HG03354 (cell line): ENCODE measurements at regions not wholly inside any gene's neighbourhood (a gene's known extent, or its start where the extent isn't known, plus 50 kb on each side); places are given as distances from the start of the nearest gene placed in this dataset.

Experiments used
- ATAC-seq: cut with Tn5 transposase; IDR thresholded peaks from one replicate; pipeline ENCODE4 v1.9.1; 2021; ENCODE audit warnings: mild to moderate bottlenecking; ENCODE audit not compliant: unreplicated experiment, poor library complexity, severe bottlenecking

DNA sequence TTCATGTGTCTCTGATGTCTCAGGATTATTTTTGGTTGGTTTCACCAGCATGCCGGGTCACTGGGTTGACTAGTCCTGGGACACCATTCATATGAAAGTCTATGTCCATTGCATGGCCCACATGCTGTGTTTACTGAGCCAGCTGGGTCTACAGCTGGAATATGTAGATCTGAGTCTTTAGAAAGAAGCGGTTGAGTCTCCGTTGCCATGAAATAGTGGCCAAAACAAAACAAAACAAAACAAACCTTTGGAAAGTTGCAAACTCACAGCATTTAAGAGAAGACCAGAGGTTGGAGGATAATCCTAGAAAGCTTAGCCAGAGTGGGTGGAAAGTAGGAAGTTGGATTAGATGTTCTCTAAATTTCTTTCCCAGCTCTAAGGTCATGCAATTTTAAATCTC lies 191.8 kb upstream of the NTM start:
- no peak for ATAC-seq

DNA sequence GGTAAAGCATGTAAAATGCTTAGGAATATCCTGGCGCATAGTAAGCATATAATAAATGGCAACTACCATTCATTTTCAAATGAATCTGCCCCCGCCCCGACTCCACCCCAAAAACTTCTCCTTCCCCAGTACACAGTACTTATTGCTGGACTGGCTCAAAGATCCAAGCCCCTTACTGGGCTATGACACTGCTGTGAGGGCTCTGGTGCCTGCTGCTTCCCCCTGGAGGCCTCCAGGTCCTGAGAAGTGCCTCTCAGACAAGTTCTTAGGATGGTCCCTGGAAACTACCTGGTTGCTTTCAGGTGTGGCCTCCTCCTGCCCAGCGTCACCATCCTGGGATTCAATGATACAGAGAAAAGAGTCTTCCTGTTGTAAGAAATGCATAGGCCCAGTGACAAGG lies 190.6 kb upstream of the NTM start:
- ATAC-seq: no peak

DNA sequence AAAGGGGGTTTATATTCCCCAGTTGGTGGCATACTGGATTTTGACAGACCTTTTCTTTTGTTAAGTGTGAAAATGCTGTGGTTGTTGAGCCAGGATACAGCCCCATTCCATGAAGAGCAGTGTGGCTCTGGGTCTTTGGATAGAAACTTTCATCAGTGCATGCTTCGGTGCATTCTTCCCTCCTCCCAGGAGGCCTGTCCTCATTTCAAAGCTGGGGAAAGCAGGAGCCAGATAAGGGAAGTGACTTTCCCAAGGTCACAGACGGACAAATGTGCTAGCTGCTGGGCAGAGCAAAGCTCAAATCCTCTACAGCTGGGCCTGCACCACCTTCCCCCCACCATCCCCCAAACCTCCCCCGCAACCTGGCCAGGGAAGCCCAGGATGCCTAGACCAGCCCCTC lies 184.5 kb upstream of the NTM start:
- no peak for ATAC-seq

DNA sequence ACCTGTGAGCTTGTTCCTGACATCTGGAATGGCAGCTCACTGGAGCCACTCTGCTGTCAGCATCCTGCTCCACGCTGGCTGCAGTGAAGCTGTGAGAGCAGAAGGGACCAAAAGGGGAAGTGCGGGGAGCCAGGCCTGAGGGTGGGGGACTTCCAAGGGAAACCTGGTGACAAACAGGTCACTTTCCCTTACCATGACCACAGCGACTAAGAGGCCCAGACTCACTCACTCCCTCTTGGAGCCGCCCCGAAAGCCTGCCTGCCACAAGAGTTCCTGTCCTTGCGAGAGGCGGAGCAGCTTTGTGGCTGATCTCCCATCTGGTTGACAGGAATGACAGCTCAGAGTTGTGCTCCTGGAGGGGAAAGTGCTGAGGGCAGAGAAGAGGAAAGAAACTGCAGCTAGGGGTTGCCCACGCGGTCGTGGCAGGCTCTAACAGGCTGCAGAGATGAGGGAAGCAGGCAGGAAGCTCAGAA lies 183.8 kb upstream of the NTM start:
- ATAC-seq: peak; percentile 95

DNA sequence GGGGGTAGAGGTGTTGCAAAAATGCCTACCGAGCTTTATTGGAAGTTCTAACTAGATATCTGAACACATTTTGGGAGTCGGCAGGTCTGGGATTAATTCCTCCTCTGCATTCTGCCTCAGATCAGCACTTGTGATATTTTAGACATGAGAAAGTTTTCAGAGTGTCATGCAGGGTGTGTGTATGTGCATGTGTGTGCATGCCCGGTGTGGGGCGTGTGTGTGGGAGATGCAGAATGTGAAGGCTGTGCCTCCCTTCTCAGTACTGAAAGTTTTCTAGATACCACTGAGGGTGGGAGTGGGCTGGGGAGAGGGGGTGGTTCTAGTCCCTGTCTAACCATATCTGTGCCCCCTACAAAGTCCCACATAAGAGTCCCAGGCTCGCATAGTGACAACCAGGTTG lies 180.0 kb upstream of the NTM start:
- no peak for ATAC-seq

DNA sequence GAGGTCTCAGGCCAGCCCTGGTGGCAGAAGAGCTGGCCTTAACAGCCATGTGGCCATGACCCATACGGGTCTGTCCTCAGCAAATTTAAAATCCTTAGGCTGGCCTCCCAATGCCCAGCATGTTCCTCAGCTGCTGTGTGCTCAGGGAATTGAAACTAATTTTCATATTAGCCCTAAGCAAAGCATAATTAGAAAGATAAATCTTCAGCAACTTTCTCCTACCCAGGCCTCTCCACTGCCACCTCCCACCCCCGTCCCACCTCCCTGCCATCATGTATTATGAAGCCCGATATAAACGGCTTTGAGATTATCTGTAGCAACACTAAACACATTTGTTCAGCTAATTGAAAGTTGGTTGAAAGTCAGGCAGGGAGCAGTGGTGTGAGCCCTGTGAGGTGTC lies 178.8 kb upstream of the NTM start:
- no peak for ATAC-seq

DNA sequence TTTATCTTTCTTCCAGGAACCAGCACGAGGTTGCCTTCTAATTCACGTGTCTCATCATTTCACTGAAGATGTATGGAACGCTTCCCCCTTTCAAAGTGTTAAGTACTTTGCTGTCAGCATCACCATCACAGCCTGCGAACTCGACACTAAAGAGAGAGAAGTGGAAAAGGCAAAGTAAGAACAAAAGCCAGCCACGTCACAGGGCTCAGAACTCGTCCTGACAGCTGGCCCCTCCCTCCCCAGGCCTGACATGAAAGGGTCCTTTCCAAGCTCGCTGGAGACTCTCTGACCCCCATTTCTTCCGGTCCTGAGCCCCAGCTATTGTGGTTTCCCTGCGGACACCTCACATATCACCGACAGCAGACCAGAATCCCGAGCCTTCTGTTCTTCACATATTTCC lies 177.8 kb upstream of the NTM start:
- no peak for ATAC-seq

DNA sequence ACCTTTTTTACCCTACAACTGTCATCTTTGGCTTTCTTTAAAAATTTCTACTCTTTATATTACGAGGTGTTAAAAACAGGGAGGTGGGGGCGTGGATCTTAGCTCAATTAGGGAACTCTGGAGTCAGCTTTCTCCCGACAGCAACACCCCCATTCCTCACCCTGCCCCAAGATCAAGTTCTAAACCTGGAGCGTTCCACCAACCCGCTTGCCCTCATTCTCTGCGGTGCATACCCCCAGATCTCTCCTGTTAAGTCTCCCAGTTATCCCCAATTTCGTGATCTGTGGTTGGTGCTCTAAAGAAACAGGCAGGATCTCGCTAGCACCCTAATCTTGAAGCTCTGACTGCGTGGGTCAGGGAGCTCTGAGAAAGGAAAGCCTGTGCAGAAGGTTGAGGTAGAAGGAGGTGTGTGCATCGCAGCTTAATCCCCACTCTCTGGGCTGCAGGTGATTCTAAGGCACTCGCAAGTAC lies 177.3 kb upstream of the NTM start:
- ATAC-seq: no peak

DNA sequence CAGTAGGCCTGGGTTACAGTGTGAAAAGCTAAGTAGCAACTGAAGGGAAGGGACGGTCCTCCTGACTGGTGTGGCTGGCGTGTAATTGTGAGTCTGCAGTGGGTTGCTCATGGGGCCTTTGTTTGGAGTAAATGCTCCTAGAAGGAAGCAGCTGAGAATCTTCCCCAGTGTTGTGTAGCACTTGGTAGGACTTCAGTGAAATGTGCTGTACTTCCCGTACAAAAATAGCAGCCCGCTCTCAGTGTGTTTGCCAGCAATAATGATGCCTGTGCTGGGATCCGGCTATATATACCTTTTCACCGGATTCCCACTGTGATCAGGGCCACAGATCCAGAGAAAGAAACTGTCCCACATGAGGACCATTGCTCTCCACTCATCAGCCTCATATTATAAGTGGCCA lies 175.7 kb upstream of the NTM start:
- no peak for ATAC-seq

DNA sequence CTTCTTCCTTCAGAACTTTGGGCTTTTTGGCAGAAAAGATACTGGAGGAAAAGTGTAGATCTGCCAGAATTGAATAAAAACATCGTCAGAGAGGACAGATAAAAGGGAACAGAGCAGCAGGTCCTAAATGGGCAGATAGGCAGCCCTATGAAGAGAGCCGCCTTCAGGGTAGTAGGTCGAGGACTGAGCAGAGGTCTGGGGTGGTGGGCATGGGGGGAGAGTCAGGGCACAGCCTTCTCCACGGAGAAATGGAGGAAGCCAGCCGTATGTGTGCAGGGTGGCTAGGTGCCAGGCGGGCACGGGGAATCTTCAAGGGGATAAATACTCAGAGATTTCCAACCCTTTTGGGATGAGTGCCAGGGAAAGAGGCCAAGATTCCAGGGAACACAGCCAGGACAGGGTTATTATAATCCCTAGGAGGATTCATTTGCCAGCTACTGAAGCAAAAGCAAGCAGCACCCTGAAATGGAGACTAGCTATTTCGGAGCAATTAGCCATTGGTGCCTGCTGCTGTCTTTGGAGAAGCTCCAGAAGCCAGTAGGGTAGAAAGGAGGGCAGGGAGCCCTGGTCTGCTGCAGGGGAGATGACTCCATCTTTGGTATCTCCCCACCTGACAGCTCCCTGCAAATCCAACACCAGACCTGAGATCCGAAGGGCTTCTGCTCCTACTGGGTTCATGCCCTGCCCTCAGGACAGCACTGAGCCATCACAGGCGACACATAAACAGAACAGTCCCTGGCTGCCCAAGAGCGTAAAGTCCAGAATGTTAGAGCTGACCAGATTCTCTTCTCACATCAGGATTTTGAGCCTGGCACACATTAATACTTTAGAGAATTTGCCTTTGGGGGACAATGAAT lies 174.5 kb upstream of the NTM start:
- no peak for ATAC-seq

DNA sequence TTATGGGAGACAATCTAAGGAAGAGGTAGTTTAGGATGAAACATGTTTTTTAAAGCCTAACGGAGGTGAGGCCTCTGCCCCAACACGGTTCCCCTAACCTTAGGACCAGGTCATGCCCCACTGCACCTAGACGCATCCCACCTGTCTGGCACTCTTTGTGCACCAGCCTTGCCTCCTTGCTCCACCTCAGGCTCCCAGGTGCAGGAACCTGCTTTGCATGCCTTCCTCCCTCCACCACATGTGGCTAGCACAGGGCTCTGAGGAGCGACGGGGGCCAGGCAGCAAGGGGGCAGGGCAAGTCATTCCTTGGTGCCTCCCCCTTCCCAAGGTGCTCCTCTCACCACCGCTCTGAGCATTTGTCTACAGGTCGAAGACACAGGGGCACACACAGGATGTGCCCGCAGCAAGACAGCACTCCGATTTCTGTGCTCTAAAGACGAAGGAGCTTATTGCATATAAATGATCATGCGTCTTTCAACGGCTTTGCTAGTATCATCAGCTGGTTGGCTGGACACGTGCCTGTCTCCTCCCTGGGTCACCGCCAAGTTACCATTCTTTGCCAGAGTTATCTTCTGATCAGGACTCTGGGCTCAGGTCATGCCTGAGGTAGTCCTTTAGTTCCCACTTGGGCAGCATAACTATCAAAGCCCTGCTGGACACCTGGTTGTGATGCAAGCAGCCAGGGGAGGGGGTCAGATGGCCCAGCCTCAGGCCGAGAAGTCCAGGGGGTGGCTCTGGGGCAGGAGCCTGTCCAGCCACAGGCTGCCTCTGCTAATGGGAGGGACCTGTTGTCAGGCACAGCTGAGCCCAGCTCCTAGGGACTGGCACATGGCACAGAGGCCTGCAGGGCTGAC lies 172.0 kb upstream of the NTM start:
- ATAC-seq: no peak

DNA sequence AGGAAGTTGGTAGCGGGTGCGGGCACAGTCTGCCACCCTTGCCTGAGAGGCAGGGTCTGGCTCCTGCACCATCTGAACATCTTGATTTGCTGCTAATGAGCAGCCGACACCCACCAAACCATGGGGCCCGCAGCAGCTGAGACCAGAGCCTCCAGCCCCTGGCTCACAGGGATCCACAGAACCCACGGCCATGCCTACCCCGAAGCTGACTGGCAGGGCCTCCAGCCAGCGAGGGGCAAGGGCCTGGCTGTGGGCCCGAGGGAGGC lies 171.5 kb upstream of the NTM start:
- ATAC-seq: no peak

DNA sequence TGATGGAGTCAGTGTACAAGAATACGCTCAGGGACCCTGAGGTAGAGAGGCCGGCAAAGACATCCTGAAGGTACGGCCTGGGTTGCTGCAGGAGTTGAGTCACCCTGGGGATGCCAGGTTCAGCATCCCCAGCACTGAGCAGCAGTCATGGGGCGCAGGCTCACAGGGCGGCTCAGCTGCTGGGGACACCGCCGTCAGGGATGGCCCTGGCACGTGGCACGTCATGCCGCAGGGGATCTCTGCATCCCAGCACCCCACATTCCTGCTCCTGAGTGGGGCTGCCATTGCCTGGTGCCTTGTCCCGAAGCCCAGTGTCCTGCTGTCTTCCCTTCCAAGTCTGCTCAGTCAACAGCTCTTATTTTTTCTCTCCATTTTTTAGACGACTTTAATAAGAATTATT lies 168.7 kb upstream of the NTM start:
- ATAC-seq: no peak

DNA sequence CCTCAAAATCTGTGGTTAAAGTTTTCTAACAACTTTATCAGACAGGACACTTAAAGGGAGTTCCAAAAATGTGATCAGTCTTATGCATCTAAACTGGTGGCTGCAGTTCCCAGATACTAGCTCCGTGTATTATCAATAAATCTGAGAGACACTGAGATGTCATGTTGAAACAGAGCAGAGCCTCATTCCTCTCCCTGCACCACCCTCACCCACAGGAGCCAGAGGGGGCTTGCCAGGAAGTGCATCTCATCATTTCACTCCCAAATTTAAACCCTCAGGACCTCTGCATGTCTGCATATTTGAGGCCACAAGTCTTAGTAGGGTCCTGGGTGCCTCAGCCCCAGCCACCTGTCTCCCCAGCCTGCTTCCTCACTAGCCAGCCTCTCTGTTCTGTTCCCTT lies 167.4 kb upstream of the NTM start:
- no peak for ATAC-seq

DNA sequence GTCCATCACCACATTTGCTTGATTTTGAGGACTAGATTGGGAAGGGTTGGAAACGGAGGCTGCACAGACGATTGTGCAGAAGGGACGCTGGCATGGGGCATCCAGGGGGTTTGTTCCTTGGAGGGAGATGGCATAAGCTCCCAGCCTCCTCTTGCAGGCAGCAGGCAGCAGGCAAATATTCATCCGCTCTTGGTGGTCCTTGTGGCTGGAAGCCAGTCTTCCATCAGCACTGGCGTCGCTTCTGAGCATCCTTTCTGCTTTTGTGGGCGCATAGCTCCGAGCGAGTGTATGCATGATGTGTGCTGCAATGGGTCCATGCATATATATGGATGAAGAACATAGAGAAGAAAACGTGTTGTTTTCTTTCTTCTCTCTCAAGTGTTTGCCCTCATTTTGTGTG lies 166.1 kb upstream of the NTM start:
- ATAC-seq: no peak

DNA sequence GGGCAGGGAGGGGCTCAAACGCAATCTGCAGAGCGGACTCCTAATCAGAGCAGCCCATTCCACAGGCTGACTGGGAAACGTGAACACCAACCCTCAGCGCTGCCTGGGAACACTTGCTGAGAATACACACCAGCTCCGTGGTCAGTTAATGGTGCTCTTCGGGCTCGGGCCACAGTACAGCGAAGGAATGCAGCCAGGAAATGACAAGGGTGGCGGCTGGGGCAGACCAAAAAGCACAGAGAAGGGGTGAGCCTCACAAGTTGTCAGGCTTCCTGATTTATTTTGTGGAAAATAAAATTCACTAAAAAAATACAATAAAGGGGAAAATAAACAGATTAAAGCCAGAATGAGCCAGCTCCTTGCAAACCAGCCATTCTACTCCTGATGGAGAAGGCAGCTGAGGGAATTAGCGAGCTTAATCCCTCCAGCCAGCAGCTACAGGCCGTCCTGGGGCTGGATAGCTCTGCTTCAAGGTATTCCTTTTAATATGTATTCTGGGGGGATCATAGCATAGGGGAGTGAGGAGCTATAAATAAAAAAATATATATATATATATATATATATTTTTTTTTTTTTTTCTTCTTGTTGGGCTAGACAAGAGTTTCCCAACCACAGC lies 165.5 kb upstream of the NTM start:
- ATAC-seq: no peak

DNA sequence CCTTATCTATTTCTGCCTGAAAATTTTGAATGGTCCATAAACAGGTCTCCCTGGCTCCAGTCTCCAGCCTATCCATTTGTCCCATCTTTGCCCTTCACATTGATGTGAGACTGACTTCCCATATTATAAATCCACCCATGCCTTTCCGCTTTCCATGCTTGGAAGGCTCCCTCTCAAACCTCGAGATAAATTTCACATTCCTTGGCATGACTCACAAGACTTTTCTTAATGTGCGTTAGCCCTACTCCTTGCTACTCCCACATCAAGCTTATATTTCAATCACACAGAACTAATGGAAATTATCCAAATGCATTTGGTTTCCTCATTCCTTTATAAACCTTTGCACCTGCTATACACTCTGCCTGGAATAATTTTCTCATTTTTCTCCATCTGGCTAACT lies 163.7 kb upstream of the NTM start:
- no peak for ATAC-seq

DNA sequence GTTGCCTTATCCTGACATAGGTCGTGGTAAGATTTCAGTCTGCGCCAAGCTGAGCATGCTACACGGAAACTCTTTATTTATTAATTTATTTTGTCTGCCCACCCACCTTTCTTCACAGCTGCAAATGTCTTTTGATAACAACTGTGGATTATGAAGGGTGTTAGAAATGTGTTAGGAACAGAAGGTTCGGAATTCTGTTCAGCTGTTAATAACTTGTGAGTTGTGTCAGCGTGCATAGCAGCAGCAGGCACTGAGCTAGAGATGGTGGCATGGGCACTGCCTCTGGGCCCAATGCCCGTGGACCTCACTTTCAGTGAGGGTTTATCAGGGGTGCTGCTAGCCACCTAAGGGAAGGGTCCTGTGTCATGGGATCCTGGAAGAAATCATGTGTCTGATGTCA lies 162.5 kb upstream of the NTM start:
- no peak for ATAC-seq

DNA sequence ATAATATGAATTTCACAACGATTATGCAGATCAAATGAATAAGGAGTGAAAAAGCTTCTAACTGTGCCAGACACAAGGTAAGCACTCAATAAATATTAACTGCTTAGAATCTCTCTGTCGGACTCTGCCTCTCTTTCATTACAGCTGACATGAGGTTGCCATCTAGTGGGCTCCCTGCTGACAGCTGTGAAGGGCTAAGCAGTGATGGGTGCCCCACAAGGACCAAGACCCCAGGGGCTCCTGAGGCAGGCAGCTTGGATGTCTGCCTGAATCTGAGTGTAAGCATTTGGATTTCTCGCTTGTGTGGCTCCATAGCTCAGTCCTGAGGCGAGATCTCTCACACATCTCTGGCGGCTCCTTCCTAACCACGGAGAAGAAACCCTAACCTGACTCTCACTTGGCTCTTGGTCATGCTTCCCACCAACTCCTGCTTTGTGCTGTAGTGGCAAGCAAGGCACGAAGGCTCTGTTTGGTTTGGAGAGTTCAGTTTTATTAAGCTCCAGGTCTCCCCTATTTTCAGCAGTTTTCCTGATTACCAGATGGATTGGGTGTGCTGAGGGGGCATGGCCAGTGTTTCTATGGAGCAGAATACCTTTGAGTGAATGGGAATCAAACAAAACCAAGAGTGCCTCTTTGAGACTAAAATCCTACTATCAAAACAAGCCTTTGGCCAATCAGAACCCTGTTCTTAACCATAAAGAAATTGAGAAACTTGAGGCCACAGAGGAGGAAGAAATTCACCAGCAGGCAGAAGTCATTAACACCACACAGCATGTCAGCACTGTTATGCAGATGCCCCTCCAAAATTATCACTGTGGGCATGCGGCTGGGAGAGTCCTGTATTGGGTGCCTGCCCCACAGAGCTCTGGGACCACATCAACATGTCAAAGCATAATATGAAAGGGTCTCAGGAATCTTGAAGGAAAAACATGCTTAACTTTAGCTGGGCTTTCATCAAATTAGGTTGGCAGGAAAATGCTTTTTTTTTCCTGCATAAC lies 152.8 kb upstream of the NTM start:
- no peak for ATAC-seq

DNA sequence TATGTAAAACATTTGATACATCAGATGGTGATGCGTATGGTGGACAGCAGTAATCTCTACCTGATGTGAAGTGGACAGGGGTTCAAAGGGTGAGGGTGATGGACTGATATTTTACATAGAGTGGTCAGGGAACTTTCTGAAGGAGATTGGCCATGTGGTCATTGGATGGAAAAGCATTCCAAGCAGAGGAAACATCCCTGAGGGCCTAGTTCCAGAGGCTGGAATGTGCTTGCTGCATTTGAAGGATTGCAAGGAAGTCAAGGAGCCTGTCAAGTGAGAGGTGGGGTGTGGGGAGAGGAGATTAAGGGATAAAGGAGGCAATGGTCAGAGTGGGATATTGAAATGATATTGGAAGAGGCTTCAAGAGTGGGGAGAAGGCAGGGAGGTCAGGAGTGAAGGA lies 151.9 kb upstream of the NTM start:
- no peak for ATAC-seq
